Caco-2 (cell line): ENCODE measurements at regions not wholly inside any gene's neighbourhood (a gene's known extent, or its start where the extent isn't known, plus 50 kb on each side); places are given as distances from the start of the nearest gene placed in this dataset.

Source experiments
- BruUV-seq: library from RNA; stranded (reverse); fragments of 400-500 nt; replicated peaks from 2 replicates; lab custom pipeline; 2021; lab: Mats Ljungman, UMichigan
- CTCF ChIA-PET: fragments of 300-600 bp; sonication (Branson Sonifier 250); formaldehyde crosslinking; loops from one replicate; lab custom pipeline; 2022; ENCODE audit warnings: antibody characterized with exemption; lab: Charles Lee
- POLR2A ChIA-PET: fragments of 300-600 bp; sonication (Branson Sonifier 250); formaldehyde crosslinking; loops from one replicate; lab custom pipeline; 2022; ENCODE audit warnings: antibody characterized with exemption; lab: Charles Lee
- DNase-seq, 2 experiments: peaks; one replicate each; pipeline versions ENCODE4 v3.0.0 to v3.0.0-alpha.2; 2020 to 2022
- H3K27me3 ChIP-seq: replicated peaks from 2 replicates; pipeline ENCODE4 v1.6.0; 2011; ENCODE audit warnings: low read length; ENCODE audit not compliant: control insufficient read depth, insufficient read depth
- H3K36me3 ChIP-seq: 2 replicates; pipeline ENCODE4 v1.5.1; 2011; ENCODE audit warnings: low read length; ENCODE audit not compliant: control insufficient read depth, insufficient read depth
- H3K4me1 ChIP-seq: fragments of 250-450 bp; sonication (Bioruptor Pico); 2 replicates; pipeline ENCODE4 v1.5.1; 2020; ENCODE audit warnings: mild to moderate bottlenecking
- H3K4me3 ChIP-seq: 2 replicates; pipeline ENCODE4 v1.5.1; 2011; ENCODE audit warnings: low read depth, mild to moderate bottlenecking, control low read depth, low read length
- H3K9me3 ChIP-seq: fragments of 250-450 bp; sonication (Bioruptor Pico); 2 replicates; pipeline ENCODE4 v1.5.1; 2020; ENCODE audit warnings: mild to moderate bottlenecking, moderate library complexity
- H3K27ac Mint-ChIP-seq: one replicate; pipeline ENCODE4 v1.8.0; 2022; ENCODE audit warnings: mixed read lengths; ENCODE audit not compliant: unreplicated experiment
- H3K27me3 Mint-ChIP-seq: one replicate; pipeline ENCODE4 v1.8.0; 2022; ENCODE audit warnings: mixed read lengths; ENCODE audit not compliant: insufficient read depth, unreplicated experiment
- H3K36me3 Mint-ChIP-seq: one replicate; pipeline ENCODE4 v1.8.0; 2022; ENCODE audit warnings: mild to moderate bottlenecking, mixed read lengths; ENCODE audit not compliant: insufficient read depth, unreplicated experiment
- H3K4me1 Mint-ChIP-seq: one replicate; pipeline ENCODE4 v1.8.0; 2022; ENCODE audit warnings: low read depth, mixed read lengths; ENCODE audit not compliant: unreplicated experiment
- H3K4me3 Mint-ChIP-seq: one replicate; pipeline ENCODE4 v1.8.0; 2022; ENCODE audit warnings: mild to moderate bottlenecking, moderate library complexity, mixed read lengths; ENCODE audit not compliant: unreplicated experiment
- H3K9me3 Mint-ChIP-seq: one replicate; pipeline ENCODE4 v1.8.0; 2022; ENCODE audit warnings: mixed read lengths; ENCODE audit not compliant: unreplicated experiment
- CTCF ChIP-seq, 2 experiments: fragments of 200-600 bp in 1 of 2; IDR thresholded peaks; 1 replicate in 1 of 2; 2 replicates in 1 of 2; pipeline versions ENCODE4 v1.5.1 to v1.8.0; 2011 to 2022; ENCODE audit warnings: antibody characterized with exemption in 1 of 2, control low read depth in 1 of 2, inconsistent platforms in 1 of 2, low read depth in 1 of 2, low read length in 1 of 2, mild to moderate bottlenecking in 1 of 2, moderate library complexity in 1 of 2; ENCODE audit not compliant: insufficient read depth in 1 of 2, severe bottlenecking in 1 of 2, unreplicated experiment in 1 of 2
- intact Hi-C: fragments of 100-400 bp; cut with micrococcal nuclease; formaldehyde crosslinking; loops from one replicate; pipeline ENCODE4 v1.10.0; 2022; ENCODE audit not compliant: unreplicated experiment

GRCh38 chr13:33377411-33377810, 91.9 kb upstream of the STARD13 start:
- POLR2A ChIA-PET, result no interaction called here
- CTCF ChIA-PET, result no interaction called here
- Histone ChIP-seq H3K9me3 (no peaks in the 10 kb centered on the region), H3K27me3 (no peaks in the 10 kb centered on the region), H3K4me1 (no peaks in the 10 kb centered on the region; the same call in 1 of the 2 replicates), H3K4me3 (no peak overlapping the region), H3K36me3 (no peaks in the 10 kb centered on the region)
- Mint-ChIP-seq H3K9me3 (no peaks in the 10 kb centered on the region), H3K27me3 (no peaks in the 10 kb centered on the region), H3K27ac (no peak overlapping the region), H3K4me3 (no peak overlapping the region), H3K36me3 (no peaks in the 10 kb centered on the region), H3K4me1 (peaks cover 7% of the 10 kb centered on the region)
- intact Hi-C loops, result no loop called here
- DNase-seq, result no peak
- no TSS peak for BruUV-seq
- no peak for TF ChIP-seq CTCF (IDR thresholded peaks at IDR 0.05; ENCODE audit: insufficient read depth in 1 of 2, low read depth in 1 of 2, low read length in 1 of 2, severe bottlenecking in 1 of 2, unreplicated experiment in 1 of 2)

- no peaks in the 10 kb centered on the region for H3K9me3 ChIP-seq
- Mint-ChIP-seq H3K36me3 (no peaks in the 10 kb centered on the region), H3K4me3 (no peak overlapping the region), H3K27me3 (no peaks in the 10 kb centered on the region), H3K27ac (peak overlapping the region; percentile 9), H3K9me3 (no peaks in the 10 kb centered on the region), H3K4me1 (peaks cover 7% of the 10 kb centered on the region)
- DNase-seq, result peak in 1 of 2 experiments; percentile 13
- POLR2A ChIA-PET, result no interaction called here
- H3K36me3 ChIP-seq, result no peaks in the 10 kb centered on the region
- H3K4me1 ChIP-seq, result no peaks in the 10 kb centered on the region; the same call in 1 of the 2 replicates
- no peak overlapping the region for H3K4me3 ChIP-seq
- CTCF ChIA-PET, result no interaction called here
- no TSS peak for BruUV-seq
- no peaks in the 10 kb centered on the region for H3K27me3 ChIP-seq
- no peak for TF ChIP-seq CTCF (IDR thresholded peaks at IDR 0.05; ENCODE audit: insufficient read depth in 1 of 2, low read depth in 1 of 2, low read length in 1 of 2, severe bottlenecking in 1 of 2, unreplicated experiment in 1 of 2)
- intact Hi-C loops, result no loop called here
Measured at GRCh38 chr13:33377825-33378224, 92.3 kb upstream of the STARD13 start.

GRCh38 chr13:33379608-33380007, 94.1 kb upstream of the STARD13 start:
- Mint-ChIP-seq H3K27ac (no peak overlapping the region), H3K4me1 (peaks cover 7% of the 10 kb centered on the region), H3K36me3 (no peaks in the 10 kb centered on the region), H3K4me3 (no peak overlapping the region), H3K27me3 (no peaks in the 10 kb centered on the region), H3K9me3 (no peaks in the 10 kb centered on the region)
- ChIA-PET POLR2A (interaction anchor here (0.6 kb wide), 1 partner anchor 342 kb away, joined by 8 read pairs; no protein-coding TSS in a partner anchor), CTCF (no interaction called here)
- H3K27me3 ChIP-seq, result no peaks in the 10 kb centered on the region
- TF ChIP-seq CTCF (IDR thresholded peaks at IDR 0.05; ENCODE audit: insufficient read depth in 1 of 2, low read depth in 1 of 2, low read length in 1 of 2, severe bottlenecking in 1 of 2, unreplicated experiment in 1 of 2), result no peak
- no peaks in the 10 kb centered on the region for H3K9me3 ChIP-seq
- H3K4me1 ChIP-seq, result no peaks in the 10 kb centered on the region; the same call in 1 of the 2 replicates
- DNase-seq, result no peak
- H3K36me3 ChIP-seq, result no peaks in the 10 kb centered on the region
- intact Hi-C loops, result no loop called here
- no TSS peak for BruUV-seq
- H3K4me3 ChIP-seq, result no peak overlapping the region
